Effector memory CD8-positive, alpha-beta T cell (primary cell): ENCODE measurements at regions not wholly inside any gene's neighbourhood (a gene's known extent, or its start where the extent isn't known, plus 50 kb on each side); places are given as distances from the start of the nearest gene placed in this dataset.
A peak's percentile ranks its signal among the peaks of the same experiment; 100 is the strongest.

Source experiments
- ATAC-seq: fragments of 150-1000 bp; cut with Tn5 transposase; replicated peaks from 2 replicates; pipeline ENCODE4 v1.10.0; 2021; ENCODE audit warnings: mild to moderate bottlenecking, moderate library complexity
- DNase-seq, 3 experiments: peaks; one replicate each; pipeline ENCODE4 v3.0.0; 2021
- H3K27ac Mint-ChIP-seq, 2 donors: one replicate each; pipeline ENCODE4 v1.8.0; 2022; ENCODE audit warnings: mild to moderate bottlenecking in 2 of 2, mixed read lengths in 2 of 2, moderate library complexity in 2 of 2
- H3K27me3 Mint-ChIP-seq, 2 donors: one replicate each; pipeline ENCODE4 v1.8.0; 2022; ENCODE audit warnings: mixed read lengths in 2 of 2
- H3K36me3 Mint-ChIP-seq: one replicate; pipeline ENCODE4 v1.8.0; 2022; ENCODE audit warnings: mild to moderate bottlenecking, moderate library complexity, mixed read lengths; ENCODE audit not compliant: insufficient read depth
- H3K4me1 Mint-ChIP-seq, 2 donors: one replicate each; pipeline ENCODE4 v1.8.0; 2022; ENCODE audit warnings: low read depth in 2 of 2, mixed read lengths in 2 of 2
- H3K4me3 Mint-ChIP-seq, 2 donors: one replicate each; pipeline ENCODE4 v1.8.0; 2022; ENCODE audit warnings: mild to moderate bottlenecking in 2 of 2, mixed read lengths in 2 of 2, moderate library complexity in 2 of 2
- H3K9me3 Mint-ChIP-seq, 2 donors: one replicate each; pipeline ENCODE4 v1.8.0; 2022; ENCODE audit warnings: mixed read lengths in 2 of 2

GRCh38 chr10:45509491-45509890 is 135.5 kb downstream of the ALOX5 start:
- no peak overlapping the region for H3K4me3 Mint-ChIP-seq
- H3K4me1 Mint-ChIP-seq = peaks cover 6 to 13% of the 10 kb centered on the region in 2 donors
- H3K36me3 Mint-ChIP-seq = peaks cover 6% of the 10 kb centered on the region
- no peak overlapping the region for H3K27ac Mint-ChIP-seq
- DNase-seq = no peak
- H3K9me3 Mint-ChIP-seq = no peaks in the 10 kb centered on the region
- ATAC-seq = no peak
- H3K27me3 Mint-ChIP-seq = no peaks in the 10 kb centered on the region

DNA sequence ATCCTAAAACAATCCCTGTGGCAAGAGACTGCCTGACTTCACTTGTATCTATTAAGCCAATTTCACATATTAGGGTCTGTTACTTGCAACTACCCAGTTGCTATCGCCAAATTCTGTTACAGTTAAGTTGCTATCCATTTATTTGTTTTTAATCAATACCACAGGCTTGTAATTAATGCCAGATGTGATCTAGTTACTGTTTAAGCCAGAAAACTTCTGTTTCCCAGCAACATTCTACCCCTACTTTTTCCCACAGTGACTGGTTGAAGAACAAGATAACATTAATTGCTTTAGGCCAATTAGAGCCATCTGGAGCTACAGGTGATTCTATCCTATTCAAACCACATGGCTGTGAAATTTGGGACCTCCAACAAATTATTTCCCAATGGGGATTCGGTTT is 131.3 kb downstream of the ALOX5 start:
- Mint-ChIP-seq H3K9me3 (no peaks in the 10 kb centered on the region), H3K27me3 (no peaks in the 10 kb centered on the region), H3K4me3 (no peak overlapping the region), H3K4me1 (peaks cover 9 to 28% of the 10 kb centered on the region in 2 donors), H3K36me3 (peaks cover 6% of the 10 kb centered on the region), H3K27ac (no peak overlapping the region)
- DNase-seq = no peak
- no peak for ATAC-seq

GRCh38 chr10:45502458-45502857 is 128.4 kb downstream of the ALOX5 start:
- H3K9me3 Mint-ChIP-seq = no peaks in the 10 kb centered on the region
- H3K4me3 Mint-ChIP-seq = no peak overlapping the region
- H3K4me1 Mint-ChIP-seq = peaks cover 17 to 47% of the 10 kb centered on the region in 2 donors
- no peak for ATAC-seq
- no peak overlapping the region for H3K27ac Mint-ChIP-seq
- H3K27me3 Mint-ChIP-seq = no peaks in the 10 kb centered on the region
- H3K36me3 Mint-ChIP-seq = peaks cover 6% of the 10 kb centered on the region
- DNase-seq = no peak

- no peak for ATAC-seq
- H3K9me3 Mint-ChIP-seq = no peaks in the 10 kb centered on the region
- H3K27ac Mint-ChIP-seq = no peak overlapping the region
- H3K4me1 Mint-ChIP-seq = peaks cover 20 to 46% of the 10 kb centered on the region in 2 donors
- H3K27me3 Mint-ChIP-seq = no peaks in the 10 kb centered on the region
- peaks cover 6% of the 10 kb centered on the region for H3K36me3 Mint-ChIP-seq
- no peak for DNase-seq
- no peak overlapping the region for H3K4me3 Mint-ChIP-seq
Measured at GRCh38 chr10:45501791-45502190, 127.8 kb downstream of the ALOX5 start.

DNA sequence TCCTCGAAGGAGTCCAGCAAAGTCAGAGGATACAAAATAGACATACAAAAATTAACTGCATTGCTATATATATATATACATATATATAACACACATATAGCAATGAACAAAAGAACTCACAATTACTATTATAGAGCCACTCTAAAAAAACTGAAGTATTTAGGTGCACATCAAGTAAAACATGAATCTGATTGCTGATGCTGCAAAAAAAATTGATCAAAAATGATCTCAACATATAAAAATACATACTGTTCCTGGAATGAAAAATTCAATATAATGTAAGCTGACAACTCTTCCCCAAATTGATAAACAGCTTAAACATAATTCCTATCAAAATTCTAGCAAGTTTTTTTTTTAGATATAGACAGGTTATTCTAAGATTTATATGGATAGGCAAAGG is 126.8 kb downstream of the ALOX5 start:
- ATAC-seq (no peak), DNase-seq (no peak)
- Mint-ChIP-seq H3K9me3 (no peaks in the 10 kb centered on the region), H3K36me3 (peaks cover 6% of the 10 kb centered on the region), H3K27me3 (no peaks in the 10 kb centered on the region), H3K27ac (no peak overlapping the region), H3K4me3 (no peak overlapping the region), H3K4me1 (peaks cover 20 to 47% of the 10 kb centered on the region in 2 donors)

DNA sequence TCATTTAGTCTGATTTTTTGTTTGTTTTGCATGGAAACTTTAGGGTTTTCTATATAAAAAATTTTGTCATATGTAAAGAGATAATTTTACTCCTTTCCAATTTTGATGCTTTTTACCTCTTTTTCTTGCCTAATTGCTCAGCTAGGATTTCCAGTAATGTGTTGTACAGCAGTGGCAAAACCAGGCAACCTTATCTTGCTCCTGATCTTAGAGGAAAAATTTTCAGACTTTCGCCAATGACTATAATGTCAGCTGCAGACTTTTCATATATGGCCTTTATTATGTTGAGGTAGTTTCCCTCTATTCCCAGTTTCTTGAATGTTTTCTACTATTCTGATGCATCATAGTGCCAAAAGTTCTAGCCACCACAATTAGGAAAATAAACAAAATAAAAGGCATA is 126.3 kb downstream of the ALOX5 start:
- ATAC-seq (no peak), DNase-seq (no peak)
- Mint-ChIP-seq H3K4me1 (peaks cover 20 to 50% of the 10 kb centered on the region in 2 donors), H3K4me3 (no peak overlapping the region), H3K27me3 (no peaks in the 10 kb centered on the region), H3K36me3 (peaks cover 4% of the 10 kb centered on the region), H3K9me3 (peaks cover 0 to 1% of the 10 kb centered on the region in 2 donors), H3K27ac (no peak overlapping the region)

- Mint-ChIP-seq H3K4me1 (peaks cover 15 to 34% of the 10 kb centered on the region in 2 donors), H3K27ac (peak overlapping the region in 1 of 2 donors; percentile 48), H3K27me3 (no peaks in the 10 kb centered on the region), H3K4me3 (no peak overlapping the region), H3K36me3 (no peaks in the 10 kb centered on the region), H3K9me3 (peaks cover 0 to 1% of the 10 kb centered on the region in 2 donors)
- ATAC-seq = no peak
- no peak for DNase-seq
Measured at GRCh38 chr10:45495438-45496152, 121.6 kb downstream of the ALOX5 start.
